Stimulated activated CD8-positive, alpha-beta memory T cell treated with anti-CD3 and anti-CD28 coated beads, Interleukin-15, amount 100 ng/mL, for 1 hour (primary cell): ENCODE measurements at regions not wholly inside any gene's neighbourhood (a gene's known extent, or its start where the extent isn't known, plus 50 kb on each side); places are given as distances from the start of the nearest gene placed in this dataset.

Experiments
- DNase-seq: peaks from one replicate; pipeline ENCODE4 v3.0.0-alpha.2; 2020; ENCODE audit warnings: low read depth

GRCh38 chr14:98705871-98706300 is 566.1 kb downstream of the BCL11B start:
- no peak for DNase-seq

GRCh38 chr14:98707522-98707921 is 564.5 kb downstream of the BCL11B start:
- no peak for DNase-seq

- DNase-seq, result no peak
Observed at GRCh38 chr14:98708555-98708954, 563.4 kb downstream of the BCL11B start.

GRCh38 chr14:98711453-98711852 is 560.5 kb downstream of the BCL11B start:
- no peak for DNase-seq

GRCh38 chr14:98714626-98715425 is 557.2 kb downstream of the BCL11B start:
- no peak for DNase-seq

- no peak for DNase-seq
Observed at GRCh38 chr14:98716133-98716532, 555.9 kb downstream of the BCL11B start.

- DNase-seq, result no peak
Observed at GRCh38 chr14:98721061-98721460, 550.9 kb downstream of the BCL11B start.

- DNase-seq, result no peak
Observed at GRCh38 chr14:98724734-98725133, 547.3 kb downstream of the BCL11B start.

GRCh38 chr14:98725191-98725590 is 546.8 kb downstream of the BCL11B start:
- no peak for DNase-seq

- DNase-seq, result no peak
Observed at GRCh38 chr14:98725676-98726075, 546.3 kb downstream of the BCL11B start.

- DNase-seq, result no peak
Observed at GRCh38 chr14:98726585-98727405, 545.2 kb downstream of the BCL11B start.

- no peak for DNase-seq
Observed at GRCh38 chr14:98728024-98728423, 544.0 kb downstream of the BCL11B start.

GRCh38 chr14:98728836-98729235 is 543.2 kb downstream of the BCL11B start:
- no peak for DNase-seq

GRCh38 chr14:98731286-98731685 is 540.7 kb downstream of the BCL11B start:
- DNase-seq, result no peak

GRCh38 chr14:98731701-98732100 is 540.3 kb downstream of the BCL11B start:
- no peak for DNase-seq

- no peak for DNase-seq
Observed at GRCh38 chr14:98733536-98733935, 538.5 kb downstream of the BCL11B start.

- no peak for DNase-seq
Observed at GRCh38 chr14:98736701-98737338, 535.2 kb downstream of the BCL11B start.

- DNase-seq, result no peak
Observed at GRCh38 chr14:98741523-98741922, 530.5 kb downstream of the BCL11B start.

- DNase-seq, result no peak
Observed at GRCh38 chr14:98742001-98742400, 530.0 kb downstream of the BCL11B start.

GRCh38 chr14:98743536-98743935 is 528.5 kb downstream of the BCL11B start:
- no peak for DNase-seq

GRCh38 chr14:98748966-98749365 is 523.0 kb downstream of the BCL11B start:
- DNase-seq, result no peak

- DNase-seq, result no peak
Observed at GRCh38 chr14:98751110-98751509, 520.9 kb downstream of the BCL11B start.

- DNase-seq, result no peak
Observed at GRCh38 chr14:98752660-98753059, 519.3 kb downstream of the BCL11B start.
